Astrocyte (in vitro differentiated cells and primary cell): ENCODE measurements at regions not wholly inside any gene's neighbourhood (a gene's known extent, or its start where the extent isn't known, plus 50 kb on each side); places are given as distances from the start of the nearest gene placed in this dataset.

Experiments used
- EZH2 ChIP-seq: IDR thresholded peaks from 2 replicates; pipeline ENCODE4 v1.6.1; 2012; ENCODE audit warnings: mild to moderate bottlenecking, low read length, inconsistent platforms; ENCODE audit not compliant: insufficient read depth
- TF ChIP-seq, protein P1 (sequence below): IDR thresholded peaks from 2 replicates; pipeline ENCODE4 v1.5.1; 2011; ENCODE audit warnings: low read depth, mild to moderate bottlenecking, inconsistent platforms, low read length, moderate library complexity; ENCODE audit not compliant: insufficient read depth

DNA sequence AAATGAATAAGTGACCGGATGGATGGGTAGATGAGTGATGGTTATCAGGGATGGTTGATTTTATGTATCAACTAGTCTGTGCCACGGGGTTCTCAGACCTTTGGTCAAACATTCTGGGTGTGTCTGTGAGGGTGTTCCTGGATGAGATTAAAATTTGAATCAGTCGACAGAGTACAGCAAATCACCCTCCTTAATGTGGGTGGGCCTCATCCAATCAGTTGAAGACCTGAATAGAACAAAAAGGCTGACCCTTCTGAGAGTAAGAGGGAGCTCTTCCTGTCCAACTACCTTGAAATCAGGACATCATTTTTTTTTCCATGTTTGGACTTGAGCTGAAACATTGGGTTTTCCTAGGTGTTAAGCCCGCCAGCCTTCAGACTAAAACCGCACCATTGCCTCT lies 136.4 kb upstream of the ATXN1 start:
- TF ChIP-seq, protein P1, sequence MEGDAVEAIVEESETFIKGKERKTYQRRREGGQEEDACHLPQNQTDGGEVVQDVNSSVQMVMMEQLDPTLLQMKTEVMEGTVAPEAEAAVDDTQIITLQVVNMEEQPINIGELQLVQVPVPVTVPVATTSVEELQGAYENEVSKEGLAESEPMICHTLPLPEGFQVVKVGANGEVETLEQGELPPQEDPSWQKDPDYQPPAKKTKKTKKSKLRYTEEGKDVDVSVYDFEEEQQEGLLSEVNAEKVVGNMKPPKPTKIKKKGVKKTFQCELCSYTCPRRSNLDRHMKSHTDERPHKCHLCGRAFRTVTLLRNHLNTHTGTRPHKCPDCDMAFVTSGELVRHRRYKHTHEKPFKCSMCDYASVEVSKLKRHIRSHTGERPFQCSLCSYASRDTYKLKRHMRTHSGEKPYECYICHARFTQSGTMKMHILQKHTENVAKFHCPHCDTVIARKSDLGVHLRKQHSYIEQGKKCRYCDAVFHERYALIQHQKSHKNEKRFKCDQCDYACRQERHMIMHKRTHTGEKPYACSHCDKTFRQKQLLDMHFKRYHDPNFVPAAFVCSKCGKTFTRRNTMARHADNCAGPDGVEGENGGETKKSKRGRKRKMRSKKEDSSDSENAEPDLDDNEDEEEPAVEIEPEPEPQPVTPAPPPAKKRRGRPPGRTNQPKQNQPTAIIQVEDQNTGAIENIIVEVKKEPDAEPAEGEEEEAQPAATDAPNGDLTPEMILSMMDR = no peak
- TF ChIP-seq EZH2 = no peak
